Neural progenitor cell (in vitro differentiated cells): ENCODE measurements at regions not wholly inside any gene's neighbourhood (a gene's known extent, or its start where the extent isn't known, plus 50 kb on each side); places are given as distances from the start of the nearest gene placed in this dataset.

ENCODE experiments used
- CTCF ChIP-seq: fragments of 200-600 bp; sonication (generic); IDR thresholded peaks from 2 replicates; pipeline ENCODE4 v1.5.1; 2017; ENCODE audit warnings: antibody characterized with exemption, mild to moderate bottlenecking
- EZH2phosphoT487 ChIP-seq: fragments of 200-600 bp; sonication (generic); IDR thresholded peaks from 2 replicates; pipeline ENCODE4 v1.6.1; 2017; ENCODE audit warnings: antibody characterized with exemption

GRCh38 chrX:67044029-67044653 is 405.3 kb upstream of the EDA2R start:
- TF ChIP-seq EZH2phosphoT487 = no peak
- TF ChIP-seq CTCF = no peak
